ENCODE measurements at regions not wholly inside any gene's neighbourhood (a gene's known extent, or its start where the extent isn't known, plus 50 kb on each side); places are given as distances from the start of the nearest gene placed in this dataset.

- TF ChIP-seq EZH2 (IDR thresholded peaks at IDR 0.05; ENCODE audit: insufficient read depth, poor library complexity, severe bottlenecking) (no peak), EZH2phosphoT487 (IDR thresholded peaks at IDR 0.05; ENCODE audit: insufficient read depth, low read depth) (no peak)
- Histone ChIP-seq H3K9me2 (ENCODE audit: insufficient read depth) (no peaks in the 10 kb centered on the region), H3K9me3 (ENCODE audit: low read depth) (no peaks in the 10 kb centered on the region), H3K4me2 (ENCODE audit: unreplicated experiment) (no peak overlapping the region), H2AFZ (no peak overlapping the region), H3F3A (ENCODE audit: insufficient read depth) (no peaks in the 10 kb centered on the region), H3K27me3 (replicated peaks; ENCODE audit: insufficient read depth) (no peaks in the 10 kb centered on the region), H3K36me3 (ENCODE audit: low read depth) (no peaks in the 10 kb centered on the region), H3K9ac (no peak overlapping the region), H4K20me1 (ENCODE audit: insufficient read depth) (no peaks in the 10 kb centered on the region), H3K4me1 (ENCODE audit: insufficient read depth) (no peaks in the 10 kb centered on the region), H3K27ac (no peak overlapping the region), H3K4me3 (no peak overlapping the region), H3K79me2 (ENCODE audit: insufficient read depth) (no peaks in the 10 kb centered on the region)
- WGBS, 2 experiments (ENCODE audit: low coverage in 1 of 2, low lambda C conversion rate in 2 of 2, missing lambda C conversion rate in 2 of 2) = 2% methylated on average over 5 of the region's 5 CpGs
- DNase-seq = no peak
- in situ Hi-C loops (cut with MboI) = no loop called here
These were observed 498.2 kb downstream of the BCL11B start for GRCh38 chr14:98773814-98774213.

- H3K36me3 ChIP-seq (ENCODE audit: low read depth) = no peaks in the 10 kb centered on the region
- H4K20me1 ChIP-seq (ENCODE audit: insufficient read depth) = no peaks in the 10 kb centered on the region
- H3K4me2 ChIP-seq (ENCODE audit: unreplicated experiment) = no peak overlapping the region
- no peak for DNase-seq
- 8 to 15% methylated on average over 2 of the region's 2 CpGs for WGBS, 2 experiments (ENCODE audit: low coverage in 1 of 2, low lambda C conversion rate in 2 of 2, missing lambda C conversion rate in 2 of 2)
- H2AFZ ChIP-seq = no peak overlapping the region
- no peak overlapping the region for H3K27ac ChIP-seq
- H3F3A ChIP-seq (ENCODE audit: insufficient read depth) = no peaks in the 10 kb centered on the region
- H3K4me3 ChIP-seq = no peak overlapping the region
- no peaks in the 10 kb centered on the region for H3K9me3 ChIP-seq (ENCODE audit: low read depth)
- no peaks in the 10 kb centered on the region for H3K4me1 ChIP-seq (ENCODE audit: insufficient read depth)
- H3K9ac ChIP-seq = no peak overlapping the region
- no peaks in the 10 kb centered on the region for H3K9me2 ChIP-seq (ENCODE audit: insufficient read depth)
- H3K27me3 ChIP-seq (replicated peaks; ENCODE audit: insufficient read depth) = no peaks in the 10 kb centered on the region
- no peak for TF ChIP-seq EZH2 (IDR thresholded peaks at IDR 0.05; ENCODE audit: insufficient read depth, poor library complexity, severe bottlenecking)
- TF ChIP-seq EZH2phosphoT487 (IDR thresholded peaks at IDR 0.05; ENCODE audit: insufficient read depth, low read depth) = no peak
- in situ Hi-C loops (cut with MboI) = no loop called here
- no peaks in the 10 kb centered on the region for H3K79me2 ChIP-seq (ENCODE audit: insufficient read depth)
These were observed 496.1 kb downstream of the BCL11B start for GRCh38 chr14:98775892-98776291.

GRCh38 chr14:98782062-98782461 lies 489.9 kb downstream of the BCL11B start:
- DNase-seq = no peak
- Histone ChIP-seq H3K4me2 (ENCODE audit: unreplicated experiment) (no peak overlapping the region), H3K27me3 (replicated peaks; ENCODE audit: insufficient read depth) (no peaks in the 10 kb centered on the region), H4K20me1 (ENCODE audit: insufficient read depth) (no peaks in the 10 kb centered on the region), H3F3A (ENCODE audit: insufficient read depth) (no peaks in the 10 kb centered on the region), H3K27ac (no peak overlapping the region), H3K4me3 (no peak overlapping the region), H3K79me2 (ENCODE audit: insufficient read depth) (no peaks in the 10 kb centered on the region), H3K9ac (no peak overlapping the region), H3K36me3 (ENCODE audit: low read depth) (no peaks in the 10 kb centered on the region), H3K9me3 (ENCODE audit: low read depth) (no peaks in the 10 kb centered on the region), H2AFZ (no peak overlapping the region), H3K4me1 (ENCODE audit: insufficient read depth) (no peaks in the 10 kb centered on the region), H3K9me2 (ENCODE audit: insufficient read depth) (no peaks in the 10 kb centered on the region)
- in situ Hi-C loops (cut with MboI) = no loop called here
- TF ChIP-seq EZH2phosphoT487 (IDR thresholded peaks at IDR 0.05; ENCODE audit: insufficient read depth, low read depth) (no peak), EZH2 (IDR thresholded peaks at IDR 0.05; ENCODE audit: insufficient read depth, poor library complexity, severe bottlenecking) (no peak)
- 44 to 46% methylated on average over 5 of the region's 5 CpGs for WGBS, 2 experiments (ENCODE audit: low coverage in 1 of 2, low lambda C conversion rate in 2 of 2, missing lambda C conversion rate in 2 of 2)

- in situ Hi-C loops (cut with MboI) = no loop called here
- H3K4me1 ChIP-seq (ENCODE audit: insufficient read depth) = no peaks in the 10 kb centered on the region
- 56 to 59% methylated on average over 6 of the region's 6 CpGs for WGBS, 2 experiments (ENCODE audit: low coverage in 1 of 2, low lambda C conversion rate in 2 of 2, missing lambda C conversion rate in 2 of 2)
These were observed 486.4 kb downstream of the BCL11B start for GRCh38 chr14:98785578-98785977.

GRCh38 chr14:98786456-98786855 lies 485.5 kb downstream of the BCL11B start:
- Histone ChIP-seq H3K9me2 (ENCODE audit: insufficient read depth) (no peaks in the 10 kb centered on the region), H3K27me3 (replicated peaks; ENCODE audit: insufficient read depth) (no peaks in the 10 kb centered on the region), H3K9ac (no peak overlapping the region), H3K36me3 (ENCODE audit: low read depth) (no peaks in the 10 kb centered on the region), H3K4me3 (no peak overlapping the region), H3K4me1 (ENCODE audit: insufficient read depth) (no peaks in the 10 kb centered on the region), H3K79me2 (ENCODE audit: insufficient read depth) (no peaks in the 10 kb centered on the region), H4K20me1 (ENCODE audit: insufficient read depth) (no peaks in the 10 kb centered on the region), H2AFZ (no peak overlapping the region), H3F3A (ENCODE audit: insufficient read depth) (no peaks in the 10 kb centered on the region), H3K9me3 (ENCODE audit: low read depth) (no peaks in the 10 kb centered on the region), H3K4me2 (ENCODE audit: unreplicated experiment) (no peak overlapping the region), H3K27ac (no peak overlapping the region)
- in situ Hi-C loops (cut with MboI) = no loop called here
- DNase-seq = no peak
- no peak for TF ChIP-seq EZH2phosphoT487 (IDR thresholded peaks at IDR 0.05; ENCODE audit: insufficient read depth, low read depth)
- no peak for TF ChIP-seq EZH2 (IDR thresholded peaks at IDR 0.05; ENCODE audit: insufficient read depth, poor library complexity, severe bottlenecking)
- WGBS, 2 experiments (ENCODE audit: low coverage in 1 of 2, low lambda C conversion rate in 2 of 2, missing lambda C conversion rate in 2 of 2) = 10% methylated on average over 4 of the region's 4 CpGs

More at GRCh38 chr14:98785578-98785977, 486.4 kb downstream of the BCL11B start:
- Histone ChIP-seq H3K4me3 (no peak overlapping the region), H4K20me1 (ENCODE audit: insufficient read depth) (no peaks in the 10 kb centered on the region), H3K9me2 (ENCODE audit: insufficient read depth) (no peaks in the 10 kb centered on the region), H3K9me3 (ENCODE audit: low read depth) (no peaks in the 10 kb centered on the region), H3K36me3 (ENCODE audit: low read depth) (no peaks in the 10 kb centered on the region), H3K27ac (no peak overlapping the region), H3F3A (ENCODE audit: insufficient read depth) (no peaks in the 10 kb centered on the region), H3K27me3 (replicated peaks; ENCODE audit: insufficient read depth) (no peaks in the 10 kb centered on the region), H3K4me2 (ENCODE audit: unreplicated experiment) (no peak overlapping the region), H3K79me2 (ENCODE audit: insufficient read depth) (no peaks in the 10 kb centered on the region), H2AFZ (no peak overlapping the region), H3K9ac (no peak overlapping the region)
- no peak for TF ChIP-seq EZH2phosphoT487 (IDR thresholded peaks at IDR 0.05; ENCODE audit: insufficient read depth, low read depth)
- no peak for TF ChIP-seq EZH2 (IDR thresholded peaks at IDR 0.05; ENCODE audit: insufficient read depth, poor library complexity, severe bottlenecking)
- no peak for DNase-seq

Measured in GM23248 (cell line).